ENCODE measurements at regions not wholly inside any gene's neighbourhood (a gene's known extent, or its start where the extent isn't known, plus 50 kb on each side); places are given as distances from the start of the nearest gene placed in this dataset.
A peak's percentile ranks its signal among the peaks of the same experiment; 100 is the strongest.

GRCh38 chr14:25150934-25151790 is 101.2 kb upstream of the STXBP6 start:
- TF ChIP-seq CTCF (IDR thresholded peaks at IDR 0.05; ENCODE audit: low read depth, low read length), result peak; percentile 70
- CTCF ChIA-PET, result interaction anchor here (0.6 to 2.5 kb wide), 10 partner anchors 12 to 469 kb away, joined by 3 to 12 read pairs (median 4); no protein-coding TSS in a partner anchor
- no peaks in the 10 kb centered on the region for H3K27me3 ChIP-seq (ENCODE audit: control insufficient read depth, insufficient read depth, low read length)
- DNase-seq (ENCODE audit: low read depth, low spot score), result no peak
- no peak overlapping the region for H3K4me3 ChIP-seq (ENCODE audit: low read depth, low read length)
- H3K9me3 ChIP-seq (ENCODE audit: control insufficient read depth, insufficient read depth, low read length), result no peaks in the 10 kb centered on the region
- no peak overlapping the region for H3K27ac ChIP-seq (ENCODE audit: low read depth, low read length)
- POLR2A ChIA-PET, result no interaction called here

GRCh38 chr14:25150401-25150800 is 100.5 kb upstream of the STXBP6 start:
- Histone ChIP-seq H3K27ac (ENCODE audit: low read depth, low read length) (no peak overlapping the region), H3K27me3 (ENCODE audit: control insufficient read depth, insufficient read depth, low read length) (no peaks in the 10 kb centered on the region), H3K4me3 (ENCODE audit: low read depth, low read length) (no peak overlapping the region), H3K9me3 (ENCODE audit: control insufficient read depth, insufficient read depth, low read length) (no peaks in the 10 kb centered on the region)
- ChIA-PET CTCF (no interaction called here), POLR2A (no interaction called here)
- DNase-seq (ENCODE audit: low read depth, low spot score), result no peak
- TF ChIP-seq CTCF (IDR thresholded peaks at IDR 0.05; ENCODE audit: low read depth, low read length), result no peak

- TF ChIP-seq CTCF (IDR thresholded peaks at IDR 0.05; ENCODE audit: low read depth, low read length), result no peak
- no peaks in the 10 kb centered on the region for H3K9me3 ChIP-seq (ENCODE audit: control insufficient read depth, insufficient read depth, low read length)
- H3K4me3 ChIP-seq (ENCODE audit: low read depth, low read length), result no peak overlapping the region
- no peak for DNase-seq (ENCODE audit: low read depth, low spot score)
- H3K27me3 ChIP-seq (ENCODE audit: control insufficient read depth, insufficient read depth, low read length), result no peaks in the 10 kb centered on the region
- POLR2A ChIA-PET, result no interaction called here
- CTCF ChIA-PET, result no interaction called here
- no peak overlapping the region for H3K27ac ChIP-seq (ENCODE audit: low read depth, low read length)
Measured at GRCh38 chr14:25140411-25140810, 90.5 kb upstream of the STXBP6 start.

- no peak for DNase-seq (ENCODE audit: low read depth, low spot score)
- ChIA-PET CTCF (no interaction called here), POLR2A (no interaction called here)
- no peaks in the 10 kb centered on the region; the same call in 1 of the 2 replicates for H3K9me3 ChIP-seq (ENCODE audit: control insufficient read depth, insufficient read depth, low read length)
- no peak overlapping the region for H3K4me3 ChIP-seq (ENCODE audit: low read depth, low read length)
- no peak overlapping the region for H3K27ac ChIP-seq (ENCODE audit: low read depth, low read length)
- no peaks in the 10 kb centered on the region for H3K27me3 ChIP-seq (ENCODE audit: control insufficient read depth, insufficient read depth, low read length)
- no peak for TF ChIP-seq CTCF (IDR thresholded peaks at IDR 0.05; ENCODE audit: low read depth, low read length)
Measured at GRCh38 chr14:25136811-25137210, 86.9 kb upstream of the STXBP6 start.

GRCh38 chr14:25134184-25134583 is 84.2 kb upstream of the STXBP6 start:
- ChIA-PET CTCF (interaction anchor here (3.1 to 4.8 kb wide), 3 partner anchors 324 to 424 kb away, joined by 11 to 43 read pairs (median 14); no protein-coding TSS in a partner anchor), POLR2A (no interaction called here)
- Histone ChIP-seq H3K27me3 (ENCODE audit: control insufficient read depth, insufficient read depth, low read length) (no peaks in the 10 kb centered on the region), H3K27ac (ENCODE audit: low read depth, low read length) (no peak overlapping the region), H3K9me3 (ENCODE audit: control insufficient read depth, insufficient read depth, low read length) (no peaks in the 10 kb centered on the region; the same call in 1 of the 2 replicates), H3K4me3 (ENCODE audit: low read depth, low read length) (no peak overlapping the region)
- no peak for TF ChIP-seq CTCF (IDR thresholded peaks at IDR 0.05; ENCODE audit: low read depth, low read length)
- no peak for DNase-seq (ENCODE audit: low read depth, low spot score)

Data from AG04450 (cell line).